Activated CD8-positive, alpha-beta T cell treated with anti-CD3 and anti-CD28 coated beads for 36 hours (primary cell): ENCODE measurements at regions not wholly inside any gene's neighbourhood (a gene's known extent, or its start where the extent isn't known, plus 50 kb on each side); places are given as distances from the start of the nearest gene placed in this dataset.

Experiments used
- ATAC-seq: fragments of 200-7000 bp; cut with Tn5 transposase; one replicate; pipeline ENCODE4 v1.10.0; 2021; ENCODE audit warnings: mild to moderate bottlenecking, moderate library complexity
- CTCF ChIA-PET: fragments of 350-600 bp; sonication (Branson Sonifier 250); formaldehyde crosslinking; loops from one replicate; lab custom pipeline; 2021; ENCODE audit warnings: antibody characterized with exemption; lab: Charles Lee
- POLR2A ChIA-PET: fragments of 350-600 bp; sonication (Branson Sonifier 250); formaldehyde crosslinking; loops from one replicate; lab custom pipeline; 2021; ENCODE audit warnings: antibody characterized with exemption; lab: Charles Lee
- DNase-seq: peaks from one replicate; pipeline ENCODE4 v3.0.0-alpha.2; 2020
- H3K27ac Mint-ChIP-seq: one replicate; pipeline ENCODE4 v1.8.0; 2021; ENCODE audit warnings: mild to moderate bottlenecking, mixed read lengths
- H3K27me3 Mint-ChIP-seq: one replicate; pipeline ENCODE4 v1.8.0; 2021; ENCODE audit warnings: mixed read lengths
- H3K36me3 Mint-ChIP-seq: one replicate; pipeline ENCODE4 v1.8.0; 2021; ENCODE audit warnings: low read depth, mixed read lengths
- H3K4me1 Mint-ChIP-seq: one replicate; pipeline ENCODE4 v1.8.0; 2021; ENCODE audit warnings: low read depth, mixed read lengths
- H3K4me3 Mint-ChIP-seq: one replicate; pipeline ENCODE4 v1.8.0; 2021; ENCODE audit warnings: mild to moderate bottlenecking, moderate library complexity, mixed read lengths
- H3K9me3 Mint-ChIP-seq: one replicate; pipeline ENCODE4 v1.8.0; 2021; ENCODE audit warnings: mixed read lengths
- intact Hi-C: fragments of 100-400 bp; cut with micrococcal nuclease; formaldehyde crosslinking; loops from one replicate; pipeline ENCODE4 v1.10.0; 2022
- TF ChIP-seq, protein P1 (sequence below): fragments of 200-600 bp; IDR thresholded peaks from one replicate; pipeline ENCODE4 v1.8.0; 2022; ENCODE audit warnings: antibody characterized with exemption, mild to moderate bottlenecking

DNA sequence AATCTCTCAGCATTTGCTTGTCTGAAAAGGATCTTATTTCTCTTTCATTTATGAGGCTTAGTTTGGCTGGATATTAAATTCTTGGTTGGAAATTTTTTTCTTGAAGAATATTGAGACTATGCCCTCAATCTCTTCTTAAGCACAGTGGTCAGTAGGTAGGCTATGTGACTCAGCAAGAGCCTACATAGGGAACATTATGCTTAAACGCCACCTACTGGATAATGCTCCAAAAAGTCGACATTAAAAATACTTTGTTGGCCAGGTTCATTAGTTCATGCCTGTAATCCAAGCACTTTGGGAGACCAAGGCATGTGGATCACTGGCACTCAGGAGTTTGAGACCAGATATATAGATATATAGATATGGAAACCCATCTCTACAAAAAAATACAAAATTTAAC is 678.0 kb upstream of the USP24 start:
- Mint-ChIP-seq H3K4me3 (no peak overlapping the region), H3K4me1 (no peaks in the 10 kb centered on the region), H3K27ac (no peak overlapping the region), H3K36me3 (peaks cover 2% of the 10 kb centered on the region), H3K27me3 (peaks cover 2% of the 10 kb centered on the region), H3K9me3 (peaks cover 12% of the 10 kb centered on the region)
- ChIA-PET POLR2A (no interaction called here), CTCF (interaction anchor here (0.8 kb wide), 1 partner anchor 517 kb away, joined by 3 read pairs; no protein-coding TSS in a partner anchor)
- TF ChIP-seq, protein P1, sequence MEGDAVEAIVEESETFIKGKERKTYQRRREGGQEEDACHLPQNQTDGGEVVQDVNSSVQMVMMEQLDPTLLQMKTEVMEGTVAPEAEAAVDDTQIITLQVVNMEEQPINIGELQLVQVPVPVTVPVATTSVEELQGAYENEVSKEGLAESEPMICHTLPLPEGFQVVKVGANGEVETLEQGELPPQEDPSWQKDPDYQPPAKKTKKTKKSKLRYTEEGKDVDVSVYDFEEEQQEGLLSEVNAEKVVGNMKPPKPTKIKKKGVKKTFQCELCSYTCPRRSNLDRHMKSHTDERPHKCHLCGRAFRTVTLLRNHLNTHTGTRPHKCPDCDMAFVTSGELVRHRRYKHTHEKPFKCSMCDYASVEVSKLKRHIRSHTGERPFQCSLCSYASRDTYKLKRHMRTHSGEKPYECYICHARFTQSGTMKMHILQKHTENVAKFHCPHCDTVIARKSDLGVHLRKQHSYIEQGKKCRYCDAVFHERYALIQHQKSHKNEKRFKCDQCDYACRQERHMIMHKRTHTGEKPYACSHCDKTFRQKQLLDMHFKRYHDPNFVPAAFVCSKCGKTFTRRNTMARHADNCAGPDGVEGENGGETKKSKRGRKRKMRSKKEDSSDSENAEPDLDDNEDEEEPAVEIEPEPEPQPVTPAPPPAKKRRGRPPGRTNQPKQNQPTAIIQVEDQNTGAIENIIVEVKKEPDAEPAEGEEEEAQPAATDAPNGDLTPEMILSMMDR, result no peak
- DNase-seq (no peak), ATAC-seq (no peak)
- intact Hi-C loops, result no loop called here

GRCh38 chr1:55888685-55889317 is 673.6 kb upstream of the USP24 start:
- TF ChIP-seq, protein P1, result no peak
- ATAC-seq (no peak), DNase-seq (no peak)
- CTCF ChIA-PET, result no interaction called here
- H3K4me3 Mint-ChIP-seq, result no peak overlapping the region
- H3K27ac Mint-ChIP-seq, result no peak overlapping the region
- intact Hi-C loops, result no loop called here
- H3K4me1 Mint-ChIP-seq, result no peaks in the 10 kb centered on the region
- peaks cover 2% of the 10 kb centered on the region for H3K36me3 Mint-ChIP-seq
- peaks cover 8% of the 10 kb centered on the region for H3K9me3 Mint-ChIP-seq
- POLR2A ChIA-PET, result no interaction called here
- H3K27me3 Mint-ChIP-seq, result peaks cover 2% of the 10 kb centered on the region

GRCh38 chr1:55886856-55887712 is 671.9 kb upstream of the USP24 start:
- ChIA-PET CTCF (no interaction called here), POLR2A (no interaction called here)
- Mint-ChIP-seq H3K36me3 (no peaks in the 10 kb centered on the region), H3K27ac (no peak overlapping the region), H3K9me3 (no peaks in the 10 kb centered on the region), H3K4me1 (no peaks in the 10 kb centered on the region), H3K4me3 (no peak overlapping the region), H3K27me3 (no peaks in the 10 kb centered on the region)
- TF ChIP-seq, protein P1, result no peak
- ATAC-seq, result no peak
- no peak for DNase-seq
- intact Hi-C loops, result no loop called here

- DNase-seq, result no peak
- H3K4me1 Mint-ChIP-seq, result no peaks in the 10 kb centered on the region
- TF ChIP-seq, protein P1, result no peak
- H3K9me3 Mint-ChIP-seq, result no peaks in the 10 kb centered on the region
- no peak for ATAC-seq
- H3K27me3 Mint-ChIP-seq, result no peaks in the 10 kb centered on the region
- H3K27ac Mint-ChIP-seq, result no peak overlapping the region
- POLR2A ChIA-PET, result no interaction called here
- CTCF ChIA-PET, result no interaction called here
- no peaks in the 10 kb centered on the region for H3K36me3 Mint-ChIP-seq
- intact Hi-C loops, result no loop called here
- H3K4me3 Mint-ChIP-seq, result no peak overlapping the region
Observed at GRCh38 chr1:55885619-55886018, 670.5 kb upstream of the USP24 start.

GRCh38 chr1:55882931-55883330 is 667.8 kb upstream of the USP24 start:
- intact Hi-C loops, result no loop called here
- ChIA-PET POLR2A (no interaction called here), CTCF (no interaction called here)
- Mint-ChIP-seq H3K27ac (no peak overlapping the region), H3K27me3 (no peaks in the 10 kb centered on the region), H3K9me3 (no peaks in the 10 kb centered on the region), H3K36me3 (no peaks in the 10 kb centered on the region), H3K4me3 (no peak overlapping the region), H3K4me1 (no peaks in the 10 kb centered on the region)
- DNase-seq (no peak), ATAC-seq (no peak)
- TF ChIP-seq, protein P1, result no peak
